ENCODE measurements at regions not wholly inside any gene's neighbourhood (a gene's known extent, or its start where the extent isn't known, plus 50 kb on each side); places are given as distances from the start of the nearest gene placed in this dataset.

GRCh38 chr2:12007282-12007681 is 260.9 kb downstream of the LPIN1 start:
- TF ChIP-seq CTCF (IDR thresholded peaks at IDR 0.05) (no peak), ZFX (IDR thresholded peaks at IDR 0.05; ENCODE audit: borderline replicate concordance) (no peak)

Measured in 22Rv1 (cell line).